HG03575 (cell line): ENCODE measurements at regions not wholly inside any gene's neighbourhood (a gene's known extent, or its start where the extent isn't known, plus 50 kb on each side); places are given as distances from the start of the nearest gene placed in this dataset.
"Not testable (repeated sequence)": the region's sequence is repeated elsewhere in the genome, so short reads cannot be mapped to it uniquely, and the experiment has no call there.

ENCODE experiments used
- ATAC-seq: cut with Tn5 transposase; IDR thresholded peaks from one replicate; pipeline ENCODE4 v1.9.1; 2021; ENCODE audit not compliant: unreplicated experiment, insufficient number of reproducible peaks, low FRiP score; ENCODE audit errors: extremely low read depth

- no peak for ATAC-seq
Measured at GRCh38 chr18:39591649-39592048, 2026.1 kb upstream of the CELF4 start.

GRCh38 chr18:39589496-39589895 is 2023.9 kb upstream of the CELF4 start:
- ATAC-seq, result no peak

- no peak for ATAC-seq
Measured at GRCh38 chr18:39587586-39587985, 2022.0 kb upstream of the CELF4 start.

GRCh38 chr18:39586741-39587140 is 2021.1 kb upstream of the CELF4 start:
- ATAC-seq, result no peak

GRCh38 chr18:39574897-39575296 is 2009.3 kb upstream of the CELF4 start:
- ATAC-seq, result no peak

- no peak for ATAC-seq
Measured at GRCh38 chr18:39571511-39571910, 2005.9 kb upstream of the CELF4 start.

- ATAC-seq, result not testable (repeated sequence)
Measured at GRCh38 chr18:39565551-39566230, 2000.1 kb upstream of the CELF4 start.

- no peak for ATAC-seq
Measured at GRCh38 chr18:39564716-39565115, 1999.1 kb upstream of the CELF4 start.

- no peak for ATAC-seq
Measured at GRCh38 chr18:39561126-39561525, 1995.5 kb upstream of the CELF4 start.

- ATAC-seq, result no peak
Measured at GRCh38 chr18:39558658-39559057, 1993.1 kb upstream of the CELF4 start.

- no peak for ATAC-seq
Measured at GRCh38 chr18:39555496-39555895, 1989.9 kb upstream of the CELF4 start.

- ATAC-seq, result no peak
Measured at GRCh38 chr18:39550701-39551100, 1985.1 kb upstream of the CELF4 start.

GRCh38 chr18:39549144-39549543 is 1983.5 kb upstream of the CELF4 start:
- no peak for ATAC-seq

- ATAC-seq, result no peak
Measured at GRCh38 chr18:39531659-39532058, 1966.1 kb upstream of the CELF4 start.

- no peak for ATAC-seq
Measured at GRCh38 chr18:39529358-39529757, 1963.8 kb upstream of the CELF4 start.

- ATAC-seq, result no peak
Measured at GRCh38 chr18:39527465-39527864, 1961.9 kb upstream of the CELF4 start.

GRCh38 chr18:39524370-39524769 is 1958.8 kb upstream of the CELF4 start:
- no peak for ATAC-seq

GRCh38 chr18:39523281-39523680 is 1957.7 kb upstream of the CELF4 start:
- no peak for ATAC-seq

GRCh38 chr18:39521164-39521563 is 1955.6 kb upstream of the CELF4 start:
- no peak for ATAC-seq

- no peak for ATAC-seq
Measured at GRCh38 chr18:39519741-39520140, 1954.1 kb upstream of the CELF4 start.

GRCh38 chr18:39515299-39515698 is 1949.7 kb upstream of the CELF4 start:
- ATAC-seq, result no peak
